Fibroblast of pulmonary artery (primary cell): ENCODE measurements at regions not wholly inside any gene's neighbourhood (a gene's known extent, or its start where the extent isn't known, plus 50 kb on each side); places are given as distances from the start of the nearest gene placed in this dataset.

Experiments used
- DNase-seq: peaks from one replicate; pipeline ENCODE4 v3.0.0-alpha.2; 2010; ENCODE audit warnings: low read depth
- H3K4me3 ChIP-seq: replicated peaks from 2 replicates; pipeline ENCODE4 v1.5.1; 2011; ENCODE audit warnings: low read depth, mild to moderate bottlenecking, control low read depth, low read length, moderate library complexity
- CTCF ChIP-seq: IDR thresholded peaks from 2 replicates; pipeline ENCODE4 v1.5.1; 2011; ENCODE audit warnings: mild to moderate bottlenecking, control low read depth, low read length, inconsistent platforms; ENCODE audit errors: missing control alignments

- no peak for TF ChIP-seq CTCF
Observed at GRCh38 chr6:151701911-151702562, 105.4 kb upstream of the ESR1 start.

GRCh38 chr6:151702851-151703658, 104.4 kb upstream of the ESR1 start:
- TF ChIP-seq CTCF = no peak
- no peak overlapping the region for H3K4me3 ChIP-seq
- DNase-seq = no peak

More at GRCh38 chr6:151701911-151702562, 105.4 kb upstream of the ESR1 start:
- H3K4me3 ChIP-seq = no peak overlapping the region
- no peak for DNase-seq

- DNase-seq = no peak
- no peak overlapping the region for H3K4me3 ChIP-seq
- TF ChIP-seq CTCF = no peak
Observed at GRCh38 chr6:151704383-151704782, 103.1 kb upstream of the ESR1 start.

GRCh38 chr6:151705993-151706733, 101.3 kb upstream of the ESR1 start:
- DNase-seq = no peak
- no peak for TF ChIP-seq CTCF
- H3K4me3 ChIP-seq = no peak overlapping the region

GRCh38 chr6:151709329-151709728, 98.2 kb upstream of the ESR1 start:
- no peak for DNase-seq
- no peak for TF ChIP-seq CTCF
- no peak overlapping the region for H3K4me3 ChIP-seq

- no peak for TF ChIP-seq CTCF
- no peak overlapping the region for H3K4me3 ChIP-seq
- DNase-seq = no peak
Observed at GRCh38 chr6:151716526-151716932, 91.0 kb upstream of the ESR1 start.
